HG03571 (cell line): ENCODE measurements at regions not wholly inside any gene's neighbourhood (a gene's known extent, or its start where the extent isn't known, plus 50 kb on each side); places are given as distances from the start of the nearest gene placed in this dataset.

Experiments
- ATAC-seq: cut with Tn5 transposase; IDR thresholded peaks from one replicate; pipeline ENCODE4 v1.9.1; 2021; ENCODE audit not compliant: unreplicated experiment

- ATAC-seq: no peak
These were observed 97.1 kb downstream of the JCAD start for GRCh38 chr10:29962166-29962850.

GRCh38 chr10:29961351-29961750 lies 98.0 kb downstream of the JCAD start:
- no peak for ATAC-seq

- ATAC-seq: no peak
These were observed 99.1 kb downstream of the JCAD start for GRCh38 chr10:29960261-29960660.

GRCh38 chr10:29959586-29959985 lies 99.8 kb downstream of the JCAD start:
- ATAC-seq: no peak

GRCh38 chr10:29958440-29958839 lies 100.9 kb downstream of the JCAD start:
- ATAC-seq: no peak

GRCh38 chr10:29957907-29958331 lies 101.5 kb downstream of the JCAD start:
- ATAC-seq: no peak

GRCh38 chr10:29957236-29957635 lies 102.2 kb downstream of the JCAD start:
- no peak for ATAC-seq

GRCh38 chr10:29956335-29956924 lies 103.0 kb downstream of the JCAD start:
- ATAC-seq: no peak

- ATAC-seq: no peak
These were observed 104.0 kb downstream of the JCAD start for GRCh38 chr10:29955329-29955935.

- ATAC-seq: no peak
These were observed 107.9 kb downstream of the JCAD start for GRCh38 chr10:29951441-29951931.

- ATAC-seq: no peak
These were observed 109.0 kb downstream of the JCAD start for GRCh38 chr10:29950391-29950790.

- no peak for ATAC-seq
These were observed 109.9 kb downstream of the JCAD start for GRCh38 chr10:29949411-29950011.

- ATAC-seq: no peak
These were observed 110.5 kb downstream of the JCAD start for GRCh38 chr10:29948881-29949355.

GRCh38 chr10:29947701-29948060 lies 111.7 kb downstream of the JCAD start:
- no peak for ATAC-seq

- no peak for ATAC-seq
These were observed 112.3 kb downstream of the JCAD start for GRCh38 chr10:29946953-29947700.

- no peak for ATAC-seq
These were observed 112.8 kb downstream of the JCAD start for GRCh38 chr10:29946614-29946952.

- ATAC-seq: no peak
These were observed 117.9 kb downstream of the JCAD start for GRCh38 chr10:29941476-29941875.

GRCh38 chr10:29932991-29933390 lies 126.4 kb downstream of the JCAD start:
- ATAC-seq: no peak

GRCh38 chr10:29931833-29932232 lies 127.6 kb downstream of the JCAD start:
- no peak for ATAC-seq

GRCh38 chr10:29929006-29929405 lies 130.4 kb downstream of the JCAD start:
- ATAC-seq: no peak

- ATAC-seq: no peak
These were observed 132.7 kb downstream of the JCAD start for GRCh38 chr10:29926693-29927048.
